ENCODE measurements at regions not wholly inside any gene's neighbourhood (a gene's known extent, or its start where the extent isn't known, plus 50 kb on each side); places are given as distances from the start of the nearest gene placed in this dataset.

GRCh38 chr4:114494246-114494803, 104.3 kb upstream of the UGT8 start (continued):
- TF ChIP-seq TEAD4 (IDR thresholded peaks at IDR 0.05; ENCODE audit: low read depth, low read length): peak; percentile 71
- TF ChIP-seq USF2 (IDR thresholded peaks at IDR 0.05; ENCODE audit: low read length): no peak
- no peak for TF ChIP-seq GABPA (IDR thresholded peaks at IDR 0.05; ENCODE audit: borderline replicate concordance, insufficient read depth, low read length)
- TF ChIP-seq HDAC2 (IDR thresholded peaks at IDR 0.05; ENCODE audit: borderline replicate concordance in 1 of 2, low read depth in 2 of 2, low read length in 2 of 2): peak in 1 of 2 experiments; percentile 78; a peak in 1 of 4 replicates
- no peak for TF ChIP-seq JUND (IDR thresholded peaks at IDR 0.05; ENCODE audit: low read length)
- TF ChIP-seq SIRT6 (IDR thresholded peaks at IDR 0.05; ENCODE audit: low read length): no peak
- TF ChIP-seq SP1 (IDR thresholded peaks at IDR 0.05; ENCODE audit: low read depth, low read length): peak; percentile 54
- TF ChIP-seq SP4 (IDR thresholded peaks at IDR 0.05; ENCODE audit: low read length): no peak

Data from H1 (cell line).